ENCODE measurements at regions not wholly inside any gene's neighbourhood (a gene's known extent, or its start where the extent isn't known, plus 50 kb on each side); places are given as distances from the start of the nearest gene placed in this dataset.

- no peak for DNase-seq
- no peaks in the 10 kb centered on the region for H3K27me3 ChIP-seq (ENCODE audit: insufficient read depth, low read depth, severe bottlenecking)
- TF ChIP-seq CTCF (IDR thresholded peaks at IDR 0.05; ENCODE audit: low read depth, low read length): no peak
- no peaks in the 10 kb centered on the region for H3K36me3 ChIP-seq
- H3K4me3 ChIP-seq (ENCODE audit: low read depth, low read length): no peak overlapping the region
- H3K27ac ChIP-seq: no peak overlapping the region
- peaks cover 12% of the 10 kb centered on the region for H3K9me3 ChIP-seq (ENCODE audit: severe bottlenecking)
Observed at GRCh38 chr12:89786177-89786810, 77.7 kb upstream of the ATP2B1 start.

- peak; percentile 30; the same call in 1 of the 2 replicates for TF ChIP-seq CTCF (IDR thresholded peaks at IDR 0.05; ENCODE audit: low read depth, low read length)
- peak overlapping the region; percentile 62 for H3K27ac ChIP-seq
- H3K36me3 ChIP-seq: no peaks in the 10 kb centered on the region
- peak; percentile 81 for DNase-seq
- peaks cover 12% of the 10 kb centered on the region for H3K9me3 ChIP-seq (ENCODE audit: severe bottlenecking)
- H3K27me3 ChIP-seq (ENCODE audit: insufficient read depth, low read depth, severe bottlenecking): no peaks in the 10 kb centered on the region
- no peak overlapping the region for H3K4me3 ChIP-seq (ENCODE audit: low read depth, low read length)
Observed at GRCh38 chr12:89783359-89784060, 74.9 kb upstream of the ATP2B1 start.

- no peak for DNase-seq
- peak overlapping the region; percentile 18; the same call in 1 of the 2 replicates for H3K27ac ChIP-seq
- no peaks in the 10 kb centered on the region for H3K36me3 ChIP-seq
- no peak overlapping the region for H3K4me3 ChIP-seq (ENCODE audit: low read depth, low read length)
- peaks cover 12% of the 10 kb centered on the region for H3K9me3 ChIP-seq (ENCODE audit: severe bottlenecking)
- no peak for TF ChIP-seq CTCF (IDR thresholded peaks at IDR 0.05; ENCODE audit: low read depth, low read length)
- H3K27me3 ChIP-seq (ENCODE audit: insufficient read depth, low read depth, severe bottlenecking): no peaks in the 10 kb centered on the region
Observed at GRCh38 chr12:89782807-89783206, 74.2 kb upstream of the ATP2B1 start.

GRCh38 chr12:89781946-89782550, 73.4 kb upstream of the ATP2B1 start:
- Histone ChIP-seq H3K9me3 (ENCODE audit: severe bottlenecking) (peaks cover 10% of the 10 kb centered on the region), H3K36me3 (no peaks in the 10 kb centered on the region), H3K4me3 (ENCODE audit: low read depth, low read length) (no peak overlapping the region), H3K27me3 (ENCODE audit: insufficient read depth, low read depth, severe bottlenecking) (no peaks in the 10 kb centered on the region), H3K27ac (no peak overlapping the region)
- no peak for DNase-seq
- TF ChIP-seq CTCF (IDR thresholded peaks at IDR 0.05; ENCODE audit: low read depth, low read length): no peak

- DNase-seq: no peak
- Histone ChIP-seq H3K9me3 (ENCODE audit: severe bottlenecking) (peaks cover 6% of the 10 kb centered on the region), H3K4me3 (ENCODE audit: low read depth, low read length) (no peak overlapping the region), H3K27me3 (ENCODE audit: insufficient read depth, low read depth, severe bottlenecking) (no peaks in the 10 kb centered on the region), H3K27ac (no peak overlapping the region), H3K36me3 (no peaks in the 10 kb centered on the region)
- no peak for TF ChIP-seq CTCF (IDR thresholded peaks at IDR 0.05; ENCODE audit: low read depth, low read length)
Observed at GRCh38 chr12:89781156-89781555, 72.5 kb upstream of the ATP2B1 start.
